SK-N-SH treated with all-trans-retinoic acid at 6 μM for 48 hours (cell line): ENCODE measurements at regions not wholly inside any gene's neighbourhood (a gene's known extent, or its start where the extent isn't known, plus 50 kb on each side); places are given as distances from the start of the nearest gene placed in this dataset.

Experiments used
- PPARA ChIP-seq: fragments of 250-450 bp; sonication (Bioruptor Pico); IDR thresholded peaks from 2 replicates; pipeline ENCODE4 v1.5.0; 2020; ENCODE audit warnings: mild to moderate bottlenecking, borderline replicate concordance
- RARB ChIP-seq: fragments of 250-450 bp; sonication (Bioruptor Pico); IDR thresholded peaks from 2 replicates; pipeline ENCODE4 v1.8.0; 2021; ENCODE audit warnings: mild to moderate bottlenecking, moderate library complexity
- ZNF565 ChIP-seq: fragments of 450-650 bp; formaldehyde crosslinking; conservative IDR thresholded peaks from 2 replicates; pipeline ENCODE4 v1.5.0; 2020; ENCODE audit warnings: low read depth, mild to moderate bottlenecking, moderate library complexity

- TF ChIP-seq RARB (no peak), ZNF565 (CRISPR knock-in tag) (no peak), PPARA (CRISPR knock-in tag) (no peak)
Measured at GRCh38 chr3:95408464-95408862, 1345.6 kb downstream of the NSUN3 start.
